ENCODE measurements at regions not wholly inside any gene's neighbourhood (a gene's known extent, or its start where the extent isn't known, plus 50 kb on each side); places are given as distances from the start of the nearest gene placed in this dataset.

GRCh38 chr16:55263271-55264250 is 60.4 kb upstream of the IRX6 start:
- TF ChIP-seq POLR2AphosphoS5 (IDR thresholded peaks at IDR 0.05; ENCODE audit: borderline replicate concordance, low read depth, low read length) (no peak), FOXP2 (optimal IDR thresholded peaks at IDR 0.05; ENCODE audit: control extremely low read depth, extremely low read length, insufficient read depth) (no peak), EZH2 (IDR thresholded peaks at IDR 0.05) (no peak)
